Ishikawa (cell line): ENCODE measurements at regions not wholly inside any gene's neighbourhood (a gene's known extent, or its start where the extent isn't known, plus 50 kb on each side); places are given as distances from the start of the nearest gene placed in this dataset.

Experiments
- CEBPB ChIP-seq: IDR thresholded peaks from 2 replicates; pipeline ENCODE4 v1.6.1; 2012
- CREB1 ChIP-seq: IDR thresholded peaks from 2 replicates; pipeline ENCODE4 v1.6.1; 2012; ENCODE audit warnings: low read depth
- EGR1 ChIP-seq: IDR thresholded peaks from 2 replicates; pipeline ENCODE4 v1.6.1; 2012
- EP300 ChIP-seq: IDR thresholded peaks from 2 replicates; pipeline ENCODE4 v1.6.1; 2012; ENCODE audit warnings: borderline replicate concordance
- FOXM1 ChIP-seq: IDR thresholded peaks from 2 replicates; pipeline ENCODE4 v1.6.1; 2012; ENCODE audit warnings: low read depth, borderline replicate concordance
- NFIC ChIP-seq: IDR thresholded peaks from 2 replicates; pipeline ENCODE4 v1.6.1; 2012
- RAD21 ChIP-seq: IDR thresholded peaks from 2 replicates; pipeline ENCODE4 v1.6.1; 2012; ENCODE audit warnings: low read depth
- TAF1 ChIP-seq: IDR thresholded peaks from 2 replicates; pipeline ENCODE4 v1.6.1; 2012; ENCODE audit warnings: low read depth, mild to moderate bottlenecking
- TCF12 ChIP-seq: IDR thresholded peaks from 2 replicates; pipeline ENCODE4 v1.6.1; 2012; ENCODE audit warnings: low read depth
- TEAD4 ChIP-seq: IDR thresholded peaks from 2 replicates; pipeline ENCODE4 v1.6.1; 2012
- USF1 ChIP-seq: IDR thresholded peaks from 2 replicates; pipeline ENCODE4 v1.6.1; 2012
- YY1 ChIP-seq: IDR thresholded peaks from 2 replicates; pipeline ENCODE4 v1.6.1; 2012; ENCODE audit warnings: low read depth
- ZBTB7A ChIP-seq: IDR thresholded peaks from 2 replicates; pipeline ENCODE4 v1.6.1; 2012; ENCODE audit warnings: low read depth
- TF ChIP-seq, protein P1 (sequence below): IDR thresholded peaks from 2 replicates; pipeline ENCODE4 v1.6.1; 2012
- TF ChIP-seq, protein P2 (sequence below): IDR thresholded peaks from 2 replicates; pipeline ENCODE4 v1.6.1; 2012; ENCODE audit warnings: low read depth, mild to moderate bottlenecking

DNA sequence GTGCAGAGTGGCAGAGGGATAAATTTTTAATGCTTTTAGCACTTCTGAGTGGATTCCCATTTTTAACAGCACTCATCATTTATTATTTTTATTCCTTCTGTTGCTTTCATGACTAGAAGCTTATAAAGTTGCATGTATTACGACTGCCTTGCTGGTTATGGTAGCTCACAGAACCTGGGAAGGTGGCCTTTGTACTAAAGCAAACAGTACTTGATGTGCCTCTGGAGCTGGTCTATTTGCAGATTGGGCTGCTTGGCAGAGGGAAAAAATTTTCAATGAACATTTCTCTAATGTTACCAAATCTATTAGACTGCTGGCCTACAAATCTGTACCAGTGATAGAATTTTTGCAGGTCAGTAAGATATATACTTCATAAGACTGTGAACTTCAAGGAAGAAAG lies 274.5 kb upstream of the C9orf72 start:
- TF ChIP-seq YY1: no peak
- TF ChIP-seq, protein P1, sequence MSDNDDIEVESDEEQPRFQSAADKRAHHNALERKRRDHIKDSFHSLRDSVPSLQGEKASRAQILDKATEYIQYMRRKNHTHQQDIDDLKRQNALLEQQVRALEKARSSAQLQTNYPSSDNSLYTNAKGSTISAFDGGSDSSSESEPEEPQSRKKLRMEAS: no peak
- no peak for TF ChIP-seq TEAD4
- no peak for TF ChIP-seq NFIC
- no peak for TF ChIP-seq FOXM1
- TF ChIP-seq TCF12: no peak
- TF ChIP-seq, protein P2, sequence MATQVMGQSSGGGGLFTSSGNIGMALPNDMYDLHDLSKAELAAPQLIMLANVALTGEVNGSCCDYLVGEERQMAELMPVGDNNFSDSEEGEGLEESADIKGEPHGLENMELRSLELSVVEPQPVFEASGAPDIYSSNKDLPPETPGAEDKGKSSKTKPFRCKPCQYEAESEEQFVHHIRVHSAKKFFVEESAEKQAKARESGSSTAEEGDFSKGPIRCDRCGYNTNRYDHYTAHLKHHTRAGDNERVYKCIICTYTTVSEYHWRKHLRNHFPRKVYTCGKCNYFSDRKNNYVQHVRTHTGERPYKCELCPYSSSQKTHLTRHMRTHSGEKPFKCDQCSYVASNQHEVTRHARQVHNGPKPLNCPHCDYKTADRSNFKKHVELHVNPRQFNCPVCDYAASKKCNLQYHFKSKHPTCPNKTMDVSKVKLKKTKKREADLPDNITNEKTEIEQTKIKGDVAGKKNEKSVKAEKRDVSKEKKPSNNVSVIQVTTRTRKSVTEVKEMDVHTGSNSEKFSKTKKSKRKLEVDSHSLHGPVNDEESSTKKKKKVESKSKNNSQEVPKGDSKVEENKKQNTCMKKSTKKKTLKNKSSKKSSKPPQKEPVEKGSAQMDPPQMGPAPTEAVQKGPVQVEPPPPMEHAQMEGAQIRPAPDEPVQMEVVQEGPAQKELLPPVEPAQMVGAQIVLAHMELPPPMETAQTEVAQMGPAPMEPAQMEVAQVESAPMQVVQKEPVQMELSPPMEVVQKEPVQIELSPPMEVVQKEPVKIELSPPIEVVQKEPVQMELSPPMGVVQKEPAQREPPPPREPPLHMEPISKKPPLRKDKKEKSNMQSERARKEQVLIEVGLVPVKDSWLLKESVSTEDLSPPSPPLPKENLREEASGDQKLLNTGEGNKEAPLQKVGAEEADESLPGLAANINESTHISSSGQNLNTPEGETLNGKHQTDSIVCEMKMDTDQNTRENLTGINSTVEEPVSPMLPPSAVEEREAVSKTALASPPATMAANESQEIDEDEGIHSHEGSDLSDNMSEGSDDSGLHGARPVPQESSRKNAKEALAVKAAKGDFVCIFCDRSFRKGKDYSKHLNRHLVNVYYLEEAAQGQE: no peak

DNA sequence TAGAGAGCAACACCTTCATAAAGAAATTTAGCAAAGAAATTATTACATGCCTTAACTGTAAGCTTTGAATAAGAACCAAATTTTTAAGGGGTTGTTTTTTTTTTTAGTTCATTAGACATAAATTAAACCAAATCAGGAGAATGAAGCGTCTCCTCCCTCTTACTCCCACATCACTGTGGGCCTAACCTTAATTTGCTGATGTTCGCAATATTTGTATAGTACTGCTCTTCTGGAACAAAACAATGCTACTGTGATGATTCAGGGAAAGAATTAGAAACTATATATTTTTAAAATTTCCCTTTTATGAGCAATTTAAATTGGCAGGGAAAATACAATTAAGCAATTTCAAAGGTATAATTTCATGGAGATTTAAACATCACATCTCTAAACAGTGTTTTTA lies 275.0 kb upstream of the C9orf72 start:
- TF ChIP-seq EP300: no peak
- no peak for TF ChIP-seq YY1
- no peak for TF ChIP-seq USF1
- TF ChIP-seq TAF1: no peak
- TF ChIP-seq, protein P1: no peak
- TF ChIP-seq RAD21: no peak
- no peak for TF ChIP-seq FOXM1
- TF ChIP-seq CEBPB: no peak
- TF ChIP-seq TEAD4: no peak
- TF ChIP-seq EGR1: no peak
- TF ChIP-seq, protein P2: no peak
- no peak for TF ChIP-seq TCF12
- TF ChIP-seq ZBTB7A: no peak
- TF ChIP-seq CREB1: no peak
- TF ChIP-seq NFIC: no peak

GRCh38 chr9:27851858-27852257 lies 278.6 kb upstream of the C9orf72 start:
- TF ChIP-seq CEBPB: no peak
- no peak for TF ChIP-seq RAD21
- TF ChIP-seq FOXM1: no peak
- TF ChIP-seq TAF1: no peak
- TF ChIP-seq NFIC: no peak

- TF ChIP-seq CREB1 (no peak), EP300 (no peak), FOXM1 (no peak), ZBTB7A (no peak), RAD21 (no peak), CEBPB (no peak), EGR1 (no peak), YY1 (no peak), TEAD4 (no peak), USF1 (no peak), NFIC (no peak), TCF12 (no peak), TAF1 (no peak)
- TF ChIP-seq, protein P2: no peak
- TF ChIP-seq, protein P1: no peak
These were observed 280.2 kb upstream of the C9orf72 start for GRCh38 chr9:27853529-27853928.

DNA sequence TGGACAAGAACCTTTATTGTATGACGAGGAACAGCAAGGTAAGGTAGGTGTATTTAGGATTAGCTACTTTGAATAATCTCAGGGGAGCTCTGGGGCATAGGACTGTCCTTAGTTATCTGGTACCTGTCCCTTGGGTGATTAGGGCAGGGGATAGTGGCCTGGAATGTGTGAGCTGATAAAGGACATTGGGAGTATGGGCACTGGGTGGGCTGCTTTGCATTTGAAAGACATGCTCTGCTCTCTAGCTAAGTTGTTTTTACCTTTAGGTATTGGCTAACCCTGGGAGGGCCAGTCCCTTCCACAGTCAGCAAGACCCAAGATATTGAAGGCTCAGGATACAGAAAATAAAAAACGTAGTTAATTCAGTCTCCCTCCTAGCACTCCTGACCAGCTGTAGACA lies 282.8 kb upstream of the C9orf72 start:
- no peak for TF ChIP-seq EGR1
- no peak for TF ChIP-seq NFIC
- no peak for TF ChIP-seq CEBPB
- TF ChIP-seq EP300: no peak
- no peak for TF ChIP-seq CREB1
- no peak for TF ChIP-seq USF1
- TF ChIP-seq YY1: no peak
- TF ChIP-seq FOXM1: no peak
- TF ChIP-seq, protein P1: no peak
- no peak for TF ChIP-seq ZBTB7A
